ENCODE measurements at regions not wholly inside any gene's neighbourhood (a gene's known extent, or its start where the extent isn't known, plus 50 kb on each side); places are given as distances from the start of the nearest gene placed in this dataset.
"Not testable (repeated sequence)": the region's sequence is repeated elsewhere in the genome, so short reads cannot be mapped to it uniquely, and the experiment has no call there.

DNA sequence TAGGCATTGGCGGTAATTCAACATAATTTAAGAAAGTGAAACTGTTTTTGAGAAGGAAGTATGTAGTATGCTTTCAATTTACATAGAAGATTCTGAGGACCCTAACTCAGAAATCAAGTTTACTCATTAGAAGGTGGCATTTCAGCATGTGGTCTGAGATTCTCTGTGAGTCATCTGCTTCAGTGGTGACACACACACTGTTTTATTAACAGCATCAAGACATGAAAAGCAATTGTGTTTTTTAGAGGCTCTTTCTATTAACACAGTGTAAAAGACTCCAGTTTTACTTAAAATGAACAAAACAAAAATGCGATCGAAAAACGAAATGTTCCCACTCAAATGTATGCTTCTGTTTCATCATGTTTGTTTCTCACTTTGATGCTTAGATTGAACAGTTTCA, 802.1 kb upstream of the SLITRK6 start:
- TF ChIP-seq, protein P1, sequence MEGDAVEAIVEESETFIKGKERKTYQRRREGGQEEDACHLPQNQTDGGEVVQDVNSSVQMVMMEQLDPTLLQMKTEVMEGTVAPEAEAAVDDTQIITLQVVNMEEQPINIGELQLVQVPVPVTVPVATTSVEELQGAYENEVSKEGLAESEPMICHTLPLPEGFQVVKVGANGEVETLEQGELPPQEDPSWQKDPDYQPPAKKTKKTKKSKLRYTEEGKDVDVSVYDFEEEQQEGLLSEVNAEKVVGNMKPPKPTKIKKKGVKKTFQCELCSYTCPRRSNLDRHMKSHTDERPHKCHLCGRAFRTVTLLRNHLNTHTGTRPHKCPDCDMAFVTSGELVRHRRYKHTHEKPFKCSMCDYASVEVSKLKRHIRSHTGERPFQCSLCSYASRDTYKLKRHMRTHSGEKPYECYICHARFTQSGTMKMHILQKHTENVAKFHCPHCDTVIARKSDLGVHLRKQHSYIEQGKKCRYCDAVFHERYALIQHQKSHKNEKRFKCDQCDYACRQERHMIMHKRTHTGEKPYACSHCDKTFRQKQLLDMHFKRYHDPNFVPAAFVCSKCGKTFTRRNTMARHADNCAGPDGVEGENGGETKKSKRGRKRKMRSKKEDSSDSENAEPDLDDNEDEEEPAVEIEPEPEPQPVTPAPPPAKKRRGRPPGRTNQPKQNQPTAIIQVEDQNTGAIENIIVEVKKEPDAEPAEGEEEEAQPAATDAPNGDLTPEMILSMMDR (conservative IDR thresholded peaks at IDR 0.05), result no peak
- TF ChIP-seq ZFX (IDR thresholded peaks at IDR 0.05), result no peak

DNA sequence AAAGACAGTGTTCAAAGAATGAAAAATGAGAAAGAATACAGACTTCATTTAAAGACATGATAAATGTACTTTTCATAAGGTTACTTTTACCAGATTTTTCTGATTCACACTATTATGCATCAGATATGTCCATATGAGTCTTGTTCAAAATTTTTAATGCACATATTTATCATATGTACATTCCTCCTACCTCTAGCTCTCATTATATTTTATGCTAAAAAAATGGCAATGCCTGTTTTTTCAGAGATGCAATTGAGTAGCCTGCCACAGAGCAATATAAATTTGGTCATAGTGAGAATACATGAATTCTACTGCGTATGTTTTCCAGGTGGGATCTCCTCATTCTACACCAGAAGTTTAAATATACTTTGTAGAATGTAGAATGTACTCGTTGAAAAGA, 807.0 kb upstream of the SLITRK6 start:
- H3K27ac ChIP-seq, result no peak overlapping the region
- TF ChIP-seq ZFX (IDR thresholded peaks at IDR 0.05), result no peak
- TF ChIP-seq, protein P1 (conservative IDR thresholded peaks at IDR 0.05), result no peak

More for the DNA sequence above, 802.1 kb upstream of the SLITRK6 start:
- no peak overlapping the region for H3K27ac ChIP-seq

GRCh38 chr13:86608701-86609100, 809.5 kb upstream of the SLITRK6 start:
- no peak overlapping the region for H3K27ac ChIP-seq
- TF ChIP-seq ZFX (IDR thresholded peaks at IDR 0.05), result no peak
- TF ChIP-seq, protein P1 (conservative IDR thresholded peaks at IDR 0.05), result peak; percentile 9; the same call in 1 of the 2 replicates

DNA sequence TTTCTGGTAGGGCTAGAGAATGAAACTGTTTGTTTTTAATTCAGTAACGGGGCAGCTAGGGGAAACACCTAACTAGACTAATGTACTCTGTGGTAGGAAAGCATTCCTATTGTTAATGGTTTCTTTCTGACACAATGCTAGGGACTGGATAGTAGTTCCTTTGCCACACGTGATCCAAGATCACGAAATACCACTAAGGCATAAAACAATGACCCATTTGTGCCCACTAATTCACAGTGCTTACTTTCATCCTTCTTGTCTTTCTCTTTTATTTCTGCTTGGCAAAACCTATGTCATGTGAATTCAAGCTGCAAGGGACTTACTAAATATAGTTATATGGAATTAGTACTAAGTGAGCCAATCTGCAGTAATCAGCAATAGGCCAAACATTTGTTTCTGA, 834.1 kb upstream of the SLITRK6 start:
- no peak overlapping the region for H3K27ac ChIP-seq
- TF ChIP-seq ZFX (IDR thresholded peaks at IDR 0.05), result no peak
- TF ChIP-seq, protein P1 (conservative IDR thresholded peaks at IDR 0.05), result no peak

DNA sequence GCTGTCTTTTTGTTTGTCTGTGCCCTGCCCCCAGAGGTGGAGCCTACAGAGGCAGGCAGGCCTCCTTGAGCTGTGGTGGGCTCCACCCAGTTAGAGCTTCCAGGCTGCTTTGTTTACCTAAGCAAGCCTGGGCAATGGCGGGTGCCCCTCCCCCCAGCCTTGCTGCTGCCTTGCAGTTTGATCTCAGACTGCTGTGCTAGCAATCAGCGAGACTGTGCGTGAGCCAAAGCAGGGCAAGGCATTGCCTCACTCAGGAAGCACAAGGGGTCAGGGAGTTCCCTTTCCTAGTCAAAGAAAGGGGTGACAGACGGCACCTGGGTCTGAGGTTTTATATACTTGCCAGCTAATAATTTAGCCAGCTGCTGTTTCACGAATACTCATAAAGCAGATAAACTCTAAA, 852.0 kb upstream of the SLITRK6 start:
- not testable (repeated sequence) for H3K27ac ChIP-seq

GRCh38 chr13:86653009-86653408, 853.8 kb upstream of the SLITRK6 start:
- no peak for TF ChIP-seq ZFX (IDR thresholded peaks at IDR 0.05)
- TF ChIP-seq, protein P1 (conservative IDR thresholded peaks at IDR 0.05), result no peak
- no peak overlapping the region for H3K27ac ChIP-seq

- TF ChIP-seq, protein P1 (conservative IDR thresholded peaks at IDR 0.05), result no peak
- no peak for TF ChIP-seq ZFX (IDR thresholded peaks at IDR 0.05)
- H3K27ac ChIP-seq, result no peak overlapping the region
Observed at GRCh38 chr13:86655561-86655960, 856.3 kb upstream of the SLITRK6 start.

DNA sequence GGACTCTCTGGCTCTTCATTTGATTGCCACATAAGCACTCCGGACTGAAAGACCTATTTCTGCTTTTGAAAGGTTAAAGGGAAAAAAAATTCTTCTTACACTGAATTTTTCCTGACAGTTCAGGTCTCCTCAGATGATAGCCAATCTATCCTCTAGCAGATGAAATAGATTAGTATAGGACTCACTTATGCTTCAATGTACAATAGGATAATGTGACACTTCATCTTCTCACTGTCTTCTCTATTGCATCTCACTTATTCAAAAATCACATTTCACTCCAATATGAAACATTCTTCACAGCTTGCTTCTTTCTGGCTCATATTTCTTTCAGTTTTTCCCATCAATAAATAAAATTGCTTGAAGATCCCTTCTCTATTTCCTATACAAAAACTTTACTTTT, 860.9 kb upstream of the SLITRK6 start:
- no peak overlapping the region for H3K27ac ChIP-seq
- TF ChIP-seq, protein P1 (conservative IDR thresholded peaks at IDR 0.05), result no peak
